GM19043 (cell line): ENCODE measurements at regions not wholly inside any gene's neighbourhood (a gene's known extent, or its start where the extent isn't known, plus 50 kb on each side); places are given as distances from the start of the nearest gene placed in this dataset.
A peak's percentile ranks its signal among the peaks of the same experiment; 100 is the strongest.

ENCODE experiments used
- ATAC-seq: cut with Tn5 transposase; IDR thresholded peaks from one replicate; pipeline ENCODE4 v1.9.1; 2021; ENCODE audit warnings: low read depth; ENCODE audit not compliant: unreplicated experiment

DNA sequence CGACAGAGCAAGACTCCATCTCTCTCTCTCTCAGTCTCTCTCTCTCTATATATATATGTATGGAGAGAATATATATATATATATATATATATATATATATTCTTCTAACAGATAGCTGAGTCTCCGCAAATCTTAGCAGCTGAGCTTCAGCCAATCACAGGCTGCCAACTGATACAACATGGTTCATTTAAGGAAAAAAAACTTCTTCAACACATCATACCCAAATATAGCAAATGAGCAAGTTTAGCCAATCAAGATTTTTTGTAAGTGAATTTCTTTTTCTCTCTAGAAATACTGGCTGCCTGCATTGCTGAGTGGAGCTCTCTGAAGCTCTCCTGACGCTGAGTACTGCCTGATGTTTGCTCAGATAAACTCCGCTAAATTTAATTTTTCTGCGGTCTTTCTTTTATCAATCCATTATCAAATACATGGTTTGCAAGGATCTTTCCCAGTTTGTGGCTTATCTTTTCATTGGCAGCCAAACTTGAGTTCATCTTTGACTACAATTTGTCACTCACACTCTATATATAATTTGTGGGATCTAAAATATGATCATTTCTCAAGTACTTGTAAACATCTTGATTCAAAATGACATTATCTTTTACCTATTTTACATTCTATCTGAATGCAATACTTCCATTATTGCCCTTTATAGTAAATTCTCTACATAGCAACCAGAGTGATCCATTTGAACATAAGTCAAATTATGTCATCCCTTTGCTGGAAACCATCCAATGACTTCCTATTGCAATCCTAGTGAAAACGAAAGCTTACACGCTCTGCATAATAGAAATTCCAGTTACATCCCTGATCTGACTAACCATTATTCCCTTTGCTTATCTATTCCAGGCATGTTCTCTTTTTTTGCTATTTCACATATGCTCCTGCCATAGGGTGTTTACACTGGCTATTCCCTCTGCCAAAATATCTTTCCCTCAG is 2131.7 kb downstream of the MRPL39 start:
- no peak for ATAC-seq

GRCh38 chr21:23471877-23472276 is 2135.4 kb downstream of the MRPL39 start:
- peak; percentile 85 for ATAC-seq

GRCh38 chr21:23463365-23463764 is 2143.9 kb downstream of the MRPL39 start:
- no peak for ATAC-seq

GRCh38 chr21:23455676-23456075 is 2151.6 kb downstream of the MRPL39 start:
- peak; percentile 76 for ATAC-seq

DNA sequence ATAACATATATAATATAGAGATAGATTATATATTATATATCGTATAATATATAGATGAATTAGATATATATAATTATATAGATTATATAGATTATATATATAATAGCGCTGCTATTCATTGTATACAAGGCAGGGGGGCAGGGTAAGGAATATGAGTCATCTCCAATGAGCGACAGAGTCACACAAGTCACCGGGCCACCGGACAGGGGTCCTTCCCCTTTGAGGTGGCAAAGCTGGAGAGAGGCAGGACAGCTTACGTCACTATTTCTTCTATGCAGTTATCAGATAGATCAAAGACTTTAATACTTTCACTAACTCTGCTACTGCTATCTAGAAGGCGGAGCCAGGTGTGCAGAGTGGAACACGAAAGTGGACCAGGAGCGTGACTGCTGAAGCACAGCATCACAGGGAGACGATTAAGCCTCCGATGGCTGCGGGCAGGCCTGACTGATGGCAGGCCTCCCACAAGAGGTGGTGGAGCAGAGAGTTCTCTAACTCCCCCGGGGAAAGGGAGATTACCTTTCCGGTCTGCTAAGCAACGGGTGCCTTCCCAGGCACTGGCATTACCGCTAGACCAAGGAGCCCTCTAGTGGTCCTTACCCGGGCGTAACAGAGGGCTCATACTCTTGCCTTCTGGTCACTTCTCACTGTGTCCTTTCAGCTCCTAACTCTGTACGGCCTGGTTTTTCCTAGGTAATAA is 2154.7 kb downstream of the MRPL39 start:
- ATAC-seq: peak; percentile 38

- no peak for ATAC-seq
Measured at GRCh38 chr21:23445307-23445706, 2162.0 kb downstream of the MRPL39 start.

GRCh38 chr21:23438081-23438480 is 2169.2 kb downstream of the MRPL39 start:
- ATAC-seq: no peak

DNA sequence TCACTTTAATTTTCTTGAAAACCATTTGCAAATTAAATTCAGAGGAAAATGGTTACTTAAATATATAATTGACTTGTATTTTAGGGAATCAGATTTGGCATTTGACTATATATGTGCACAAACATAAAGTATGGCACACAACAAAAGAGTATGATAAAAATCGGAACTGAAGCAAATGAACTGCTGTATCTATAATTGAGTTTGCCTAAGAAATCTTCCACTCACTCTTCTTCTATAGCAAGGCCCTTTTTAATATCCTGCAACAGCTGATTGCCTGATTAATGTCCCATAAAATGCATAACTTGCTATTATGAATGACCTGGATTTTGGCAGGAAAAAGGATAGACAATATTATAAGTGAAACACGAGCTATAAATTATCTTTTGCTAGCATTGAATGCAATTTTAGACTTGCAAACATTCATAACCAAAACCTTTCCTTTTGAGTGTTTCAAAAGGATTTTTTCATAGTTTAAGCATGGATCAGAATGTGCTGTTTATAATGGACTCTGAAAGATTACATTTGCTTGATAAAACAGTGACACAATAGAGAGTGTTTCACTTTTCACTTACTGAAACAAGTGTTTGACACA is 2204.3 kb downstream of the MRPL39 start:
- ATAC-seq: no peak

- ATAC-seq: peak; percentile 74
Measured at GRCh38 chr21:23401278-23401677, 2206.0 kb downstream of the MRPL39 start.

DNA sequence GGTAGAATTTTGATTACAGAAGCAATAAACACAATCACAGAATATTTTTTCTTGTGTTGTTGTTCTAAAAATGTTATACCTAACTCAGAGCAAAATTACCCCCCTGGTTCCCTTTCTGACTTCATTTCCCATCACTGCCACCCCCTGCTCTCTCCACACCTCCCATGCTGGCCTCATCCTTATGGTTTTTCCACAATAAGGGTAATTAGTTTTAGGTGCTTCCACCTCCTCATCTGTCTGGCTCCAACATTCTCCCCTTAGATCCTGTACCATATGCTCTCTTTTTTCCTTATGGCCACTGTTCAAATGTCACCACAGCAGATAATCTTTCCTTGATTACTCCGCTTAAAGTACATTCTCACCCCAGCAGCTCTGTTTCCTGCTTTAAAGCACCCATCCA is 2208.6 kb downstream of the MRPL39 start:
- no peak for ATAC-seq

DNA sequence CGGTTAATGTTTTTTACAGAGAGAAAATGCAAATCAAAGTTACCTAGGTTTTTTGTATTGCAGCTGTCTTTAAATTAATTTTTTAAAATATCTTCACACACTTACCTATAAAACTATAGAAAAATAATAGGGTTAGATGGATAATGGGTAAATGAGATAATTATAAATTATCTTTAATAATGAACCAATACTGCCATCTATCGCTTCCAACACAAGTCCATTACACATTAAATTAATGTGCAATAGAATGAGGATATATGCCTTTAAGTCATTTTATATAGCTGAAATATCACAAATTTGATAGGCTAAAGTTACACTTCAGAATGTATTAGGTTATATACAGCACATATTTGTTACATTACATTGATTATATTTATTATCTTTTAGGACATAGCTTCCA is 2212.8 kb downstream of the MRPL39 start:
- no peak for ATAC-seq

- ATAC-seq: no peak
Measured at GRCh38 chr21:23384679-23385078, 2222.6 kb downstream of the MRPL39 start.

DNA sequence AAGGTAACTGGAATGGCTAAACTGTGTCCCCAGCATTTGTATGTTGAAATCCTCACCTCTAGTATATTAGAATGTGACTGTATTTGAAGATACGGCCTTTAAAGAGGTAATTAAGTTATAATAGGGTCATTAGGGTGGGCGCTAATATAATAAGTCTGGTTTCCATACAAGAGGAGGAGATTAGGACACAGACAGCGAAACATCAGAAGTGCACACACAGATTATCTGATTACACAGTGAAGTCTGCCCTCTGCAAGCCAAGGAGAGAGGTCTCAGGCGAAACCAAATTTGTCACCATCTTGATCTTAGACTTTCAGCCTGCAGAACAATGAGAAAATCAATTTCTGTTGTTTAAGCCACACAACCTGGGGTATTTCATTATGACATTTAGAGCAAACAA is 2233.1 kb downstream of the MRPL39 start:
- no peak for ATAC-seq

DNA sequence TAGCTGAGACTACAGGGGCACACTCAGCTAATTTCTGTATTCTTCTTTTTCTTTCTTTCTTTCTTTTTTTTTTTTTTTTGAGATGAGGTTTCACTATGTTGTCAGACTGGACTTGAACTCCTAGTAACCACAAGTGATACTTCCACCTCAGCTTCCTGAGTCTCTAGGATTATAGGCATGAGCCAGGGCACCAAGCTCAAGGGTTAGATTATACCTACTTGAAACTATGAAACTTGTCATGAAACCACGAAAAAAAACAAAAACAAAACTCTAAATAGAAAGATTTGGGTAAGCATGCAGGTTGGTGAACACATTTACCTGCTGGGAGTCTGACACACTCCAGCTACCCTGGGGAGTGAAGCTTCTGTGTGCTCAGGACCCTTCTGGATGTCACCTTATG is 2250.4 kb downstream of the MRPL39 start:
- ATAC-seq: no peak

DNA sequence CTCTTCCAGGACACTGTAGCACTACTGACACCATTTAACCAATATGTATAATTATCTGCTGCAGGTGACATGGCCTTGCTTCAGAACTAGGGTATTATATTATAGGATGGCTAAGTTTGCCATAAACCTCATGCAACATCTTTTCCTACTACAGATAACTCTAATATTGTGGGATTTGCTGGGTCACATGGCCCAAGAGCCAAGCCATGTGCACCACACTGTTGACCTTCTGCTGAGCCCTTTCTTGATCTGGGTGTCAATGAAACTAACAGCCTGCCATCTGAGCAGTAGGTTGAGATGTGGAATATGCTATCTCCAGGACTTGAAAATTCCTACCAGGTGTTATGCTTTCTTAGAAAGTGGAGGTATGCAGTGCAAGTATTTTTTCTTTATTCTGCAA is 2291.1 kb downstream of the MRPL39 start:
- ATAC-seq: no peak

GRCh38 chr21:23308741-23309140 is 2298.5 kb downstream of the MRPL39 start:
- no peak for ATAC-seq

- ATAC-seq: no peak
Measured at GRCh38 chr21:23307065-23307464, 2300.2 kb downstream of the MRPL39 start.

- no peak for ATAC-seq
Measured at GRCh38 chr21:23292292-23292691, 2294.1 kb downstream of the NCAM2 start.

- no peak for ATAC-seq
Measured at GRCh38 chr21:23281917-23282316, 2283.7 kb downstream of the NCAM2 start.

GRCh38 chr21:23249760-23250159 is 2251.6 kb downstream of the NCAM2 start:
- no peak for ATAC-seq

GRCh38 chr21:23247334-23247733 is 2249.1 kb downstream of the NCAM2 start:
- ATAC-seq: no peak
